SK-N-SH (cell line): ENCODE measurements at regions not wholly inside any gene's neighbourhood (a gene's known extent, or its start where the extent isn't known, plus 50 kb on each side); places are given as distances from the start of the nearest gene placed in this dataset.

Source experiments
- CTCF ChIA-PET: fragments of 300-600, 350-600 bp; formaldehyde crosslinking; extraction: SDS; loops from one replicate; lab custom pipeline; 2021; lab: Yijun Ruan, JAX
- POLR2A ChIA-PET: fragments of 350-600 bp; sonication (Branson Sonifier 250); formaldehyde crosslinking; extraction: SDS; loops from one replicate; lab custom pipeline; 2020; ENCODE audit warnings: antibody characterized with exemption, inconsistent platforms; lab: Yijun Ruan, JAX
- DNase-seq: peaks from one replicate; pipeline ENCODE4 v3.0.0; 2012
- H2AFZ ChIP-seq: fragments of 200-600 bp; sonication (generic); 2 replicates; pipeline ENCODE4 v1.8.1; 2016; ENCODE audit warnings: antibody characterized with exemption, mild to moderate bottlenecking, low read depth
- H3F3A ChIP-seq: fragments of 200-600 bp; sonication (generic); replicated peaks from 2 replicates; pipeline ENCODE3; 2016; ENCODE audit warnings: antibody characterized with exemption, mild to moderate bottlenecking; ENCODE audit not compliant: insufficient read depth
- H3K27ac ChIP-seq, 2 experiments: fragments of 200-500 bp in 1 of 2; fragments of 200-600 bp in 1 of 2; sonication (Bioruptor generic) in 1 of 2; sonication (generic), shearing (Covaris generic) in 1 of 2; 2 replicates each; pipeline versions ENCODE4 v1.5.1 to v1.6.1; 2014 to 2016; ENCODE audit warnings: low read depth in 2 of 2, inconsistent platforms in 1 of 2, low read length in 1 of 2, mild to moderate bottlenecking in 1 of 2, mixed read lengths in 1 of 2
- H3K27me3 ChIP-seq: fragments of 200-600 bp; sonication (generic), shearing (Covaris generic); 2 replicates; pipeline ENCODE4 v1.6.1; 2016; ENCODE audit warnings: mixed run types; ENCODE audit not compliant: insufficient read depth
- H3K36me3 ChIP-seq, 2 experiments: fragments of 200-500 bp in 1 of 2; fragments of 200-600 bp in 1 of 2; sonication (Bioruptor generic) in 1 of 2; sonication (generic) in 1 of 2; replicated peaks in 1 of 2; 2 replicates each; pipeline versions ENCODE3 to v1.5.1; 2014 to 2016; ENCODE audit warnings: low read length in 1 of 2, mild to moderate bottlenecking in 1 of 2; ENCODE audit not compliant: insufficient read depth in 2 of 2, control insufficient read depth in 1 of 2
- H3K4me1 ChIP-seq, 2 experiments: fragments of 200-500 bp in 1 of 2; fragments of 200-600 bp in 1 of 2; sonication (Bioruptor generic) in 1 of 2; sonication (generic), shearing (Covaris generic) in 1 of 2; 2 replicates each; pipeline versions ENCODE4 v1.5.1 to v1.6.1; 2014 to 2016; ENCODE audit warnings: low read depth in 1 of 2, low read length in 1 of 2, mixed run types in 1 of 2; ENCODE audit not compliant: insufficient read depth in 2 of 2, control insufficient read depth in 1 of 2
- H3K4me2 ChIP-seq: fragments of 200-600 bp; sonication (generic), shearing (Covaris generic); 2 replicates; pipeline ENCODE4 v1.6.1; 2017; ENCODE audit warnings: mixed run types
- H3K4me3 ChIP-seq, 2 experiments: fragments of 200-500 bp in 1 of 2; fragments of 200-600 bp in 1 of 2; sonication (Bioruptor generic) in 1 of 2; sonication (generic), shearing (Covaris generic) in 1 of 2; 2 replicates each; pipeline versions ENCODE4 v1.5.1 to v1.8.1; 2014 to 2016; ENCODE audit warnings: low read depth in 2 of 2, inconsistent platforms in 1 of 2, low read length in 1 of 2, mild to moderate bottlenecking in 1 of 2, mixed read lengths in 1 of 2, moderate library complexity in 1 of 2
- H3K79me2 ChIP-seq: fragments of 200-600 bp; sonication (generic); 2 replicates; pipeline ENCODE4 v1.8.1; 2017; ENCODE audit warnings: mild to moderate bottlenecking; ENCODE audit not compliant: insufficient read depth
- H3K9ac ChIP-seq: fragments of 200-600 bp; sonication (generic); 2 replicates; pipeline ENCODE4 v1.6.1; 2017; ENCODE audit warnings: mixed run types
- H3K9me2 ChIP-seq: fragments of 200-600 bp; sonication (generic); 2 replicates; pipeline ENCODE4 v1.6.1; 2017; ENCODE audit warnings: mixed run types
- H3K9me3 ChIP-seq: fragments of 200-600 bp; sonication (generic); 2 replicates; pipeline ENCODE4 v1.6.1; 2017; ENCODE audit warnings: mixed run types, mild to moderate bottlenecking, moderate library complexity
- H4K20me1 ChIP-seq: fragments of 200-600 bp; sonication (generic); 2 replicates; pipeline ENCODE4 v1.6.1; 2017; ENCODE audit warnings: mild to moderate bottlenecking, mixed run types; ENCODE audit not compliant: insufficient read depth
- ELF1 ChIP-seq: IDR thresholded peaks from 2 replicates; pipeline ENCODE4 v1.4.0; 2012
- GABPA ChIP-seq: IDR thresholded peaks from 2 replicates; pipeline ENCODE4 v1.4.0; 2012; ENCODE audit warnings: low read depth, mild to moderate bottlenecking
- JUND ChIP-seq: IDR thresholded peaks from 2 replicates; pipeline ENCODE4 v1.4.0; 2012
- MEF2A ChIP-seq: IDR thresholded peaks from 2 replicates; pipeline ENCODE4 v1.4.0; 2012; ENCODE audit warnings: low read depth, borderline replicate concordance
- MXI1 ChIP-seq: IDR thresholded peaks from 2 replicates; pipeline ENCODE4 v1.6.1; 2012; ENCODE audit warnings: mild to moderate bottlenecking, low read depth, low read length, improper control_type of control experiment
- NFIC ChIP-seq: IDR thresholded peaks from 2 replicates; pipeline ENCODE4 v1.4.0; 2012; ENCODE audit warnings: borderline replicate concordance
- NRF1 ChIP-seq: IDR thresholded peaks from 2 replicates; pipeline ENCODE4 v1.6.1; 2012; ENCODE audit warnings: low read depth, mild to moderate bottlenecking, low read length
- POLR2AphosphoS5 ChIP-seq: IDR thresholded peaks from 2 replicates; pipeline ENCODE4 v1.6.1; 2012; ENCODE audit warnings: low read depth, low read length
- RXRA ChIP-seq: IDR thresholded peaks from 2 replicates; pipeline ENCODE4 v1.4.0; 2012; ENCODE audit warnings: low read depth, mild to moderate bottlenecking, borderline replicate concordance
- YY1 ChIP-seq: IDR thresholded peaks from 2 replicates; pipeline ENCODE4 v1.4.0; 2012; ENCODE audit warnings: low read depth, mild to moderate bottlenecking
- WGBS: methylation state at CpG from one replicate; pipeline ENCODE4 v1.1.6; 2017; ENCODE audit warnings: low lambda C conversion rate; 5-methylcytosine and 5-hydroxymethylcytosine counted together
- TF ChIP-seq, protein P1 (sequence below): IDR thresholded peaks from 2 replicates; pipeline ENCODE4 v1.4.0; 2012; ENCODE audit warnings: low read depth
- TF ChIP-seq, protein P2 (sequence below): IDR thresholded peaks from 2 replicates; pipeline ENCODE4 v1.4.0; 2012; ENCODE audit warnings: low read depth, borderline replicate concordance
- TF ChIP-seq, protein P3 (sequence below): fragments of 150-350 bp; IDR thresholded peaks from 2 replicates; pipeline ENCODE4 v1.6.1; 2016; ENCODE audit warnings: mild to moderate bottlenecking, low read depth, low read length
- TF ChIP-seq, protein P4 (sequence below): fragments of 200-600 bp; sonication (generic); IDR thresholded peaks from 2 replicates; pipeline ENCODE4 v1.6.1; 2017; ENCODE audit warnings: antibody characterized with exemption, mild to moderate bottlenecking, moderate library complexity
- TF ChIP-seq, protein P5 (sequence below): fragments of 150-350 bp; IDR thresholded peaks from 2 replicates; pipeline ENCODE4 v1.6.1; 2017; ENCODE audit warnings: antibody characterized with exemption, low read length, low read depth, borderline replicate concordance

DNA sequence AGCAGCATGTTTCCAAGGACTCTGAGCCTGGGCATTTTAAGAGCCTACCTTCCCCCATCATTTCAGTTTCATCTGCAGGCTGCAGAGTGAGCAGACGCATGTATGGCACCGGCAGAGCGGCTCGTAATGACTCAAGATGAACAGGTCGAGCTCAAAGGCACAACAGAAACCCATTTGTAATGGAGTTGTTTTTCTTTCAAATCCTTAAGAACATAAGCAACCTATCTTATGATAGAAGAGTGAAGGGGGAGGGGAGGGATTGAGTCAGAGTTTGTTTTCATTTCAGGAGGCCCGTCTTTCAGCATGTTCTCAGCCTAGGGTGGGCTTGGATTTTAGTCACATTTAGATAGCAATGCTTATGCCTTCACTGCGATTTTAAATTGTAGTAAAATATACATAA, 54.9 kb upstream of the CISTR start (continued):
- TF ChIP-seq, protein P1, sequence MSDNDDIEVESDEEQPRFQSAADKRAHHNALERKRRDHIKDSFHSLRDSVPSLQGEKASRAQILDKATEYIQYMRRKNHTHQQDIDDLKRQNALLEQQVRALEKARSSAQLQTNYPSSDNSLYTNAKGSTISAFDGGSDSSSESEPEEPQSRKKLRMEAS: no peak
- TF ChIP-seq YY1 (no peak), JUND (no peak)

DNA sequence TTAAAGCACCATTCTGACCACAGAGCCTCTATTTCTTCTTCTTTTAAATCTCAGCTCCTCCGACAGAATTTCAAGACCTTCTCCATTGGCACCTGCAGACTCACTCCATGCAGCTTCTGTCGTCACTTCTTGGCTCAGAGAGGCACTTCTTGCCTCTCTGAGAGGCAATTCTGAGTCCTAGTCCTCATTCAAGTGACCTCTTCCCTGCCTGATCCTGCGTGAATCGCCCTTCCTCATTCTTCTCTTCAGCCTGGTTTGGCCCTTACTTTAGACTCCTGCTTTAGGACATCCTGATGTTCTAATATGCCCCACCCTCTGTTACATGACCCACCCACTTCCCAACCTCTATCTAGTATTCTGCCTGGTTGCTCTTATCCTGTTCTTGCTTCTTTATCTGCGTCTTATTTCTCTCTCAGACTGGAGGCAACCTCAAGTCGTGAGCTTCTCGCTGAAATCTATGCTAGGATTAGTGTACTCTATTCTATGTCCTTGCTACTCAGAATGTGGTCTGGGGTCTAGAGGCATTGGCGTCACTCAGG, 55.6 kb upstream of the CISTR start:
- TF ChIP-seq, protein P2, sequence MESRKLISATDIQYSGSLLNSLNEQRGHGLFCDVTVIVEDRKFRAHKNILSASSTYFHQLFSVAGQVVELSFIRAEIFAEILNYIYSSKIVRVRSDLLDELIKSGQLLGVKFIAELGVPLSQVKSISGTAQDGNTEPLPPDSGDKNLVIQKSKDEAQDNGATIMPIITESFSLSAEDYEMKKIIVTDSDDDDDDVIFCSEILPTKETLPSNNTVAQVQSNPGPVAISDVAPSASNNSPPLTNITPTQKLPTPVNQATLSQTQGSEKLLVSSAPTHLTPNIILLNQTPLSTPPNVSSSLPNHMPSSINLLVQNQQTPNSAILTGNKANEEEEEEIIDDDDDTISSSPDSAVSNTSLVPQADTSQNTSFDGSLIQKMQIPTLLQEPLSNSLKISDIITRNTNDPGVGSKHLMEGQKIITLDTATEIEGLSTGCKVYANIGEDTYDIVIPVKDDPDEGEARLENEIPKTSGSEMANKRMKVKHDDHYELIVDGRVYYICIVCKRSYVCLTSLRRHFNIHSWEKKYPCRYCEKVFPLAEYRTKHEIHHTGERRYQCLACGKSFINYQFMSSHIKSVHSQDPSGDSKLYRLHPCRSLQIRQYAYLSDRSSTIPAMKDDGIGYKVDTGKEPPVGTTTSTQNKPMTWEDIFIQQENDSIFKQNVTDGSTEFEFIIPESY: no peak
- TF ChIP-seq POLR2AphosphoS5 (no peak), ELF1 (no peak), GABPA (no peak), NRF1 (no peak)
- TF ChIP-seq, protein P1: no peak
- Histone ChIP-seq H3K79me2 (no peaks in the 10 kb centered on the region), H3K9me3 (no peaks in the 10 kb centered on the region), H3K27ac (no peak overlapping the region), H3K9me2 (no peaks in the 10 kb centered on the region), H3K4me2 (no peak overlapping the region), H3K9ac (no peak overlapping the region), H3K4me1 (no peaks in the 10 kb centered on the region), H3F3A (no peaks in the 10 kb centered on the region), H3K4me3 (no peak overlapping the region), H3K36me3 (no peaks in the 10 kb centered on the region), H4K20me1 (no peaks in the 10 kb centered on the region), H2AFZ (no peak overlapping the region), H3K27me3 (peaks cover 69% of the 10 kb centered on the region; the same call in 1 of the 2 replicates)
- POLR2A ChIA-PET: no interaction called here
- 13% methylated on average over 8 of the region's 8 CpGs for WGBS
- DNase-seq: no peak
- CTCF ChIA-PET: interaction anchor here (1.0 kb wide), 1 partner anchor 28 kb away, joined by 3 read pairs; no protein-coding TSS in a partner anchor

DNA sequence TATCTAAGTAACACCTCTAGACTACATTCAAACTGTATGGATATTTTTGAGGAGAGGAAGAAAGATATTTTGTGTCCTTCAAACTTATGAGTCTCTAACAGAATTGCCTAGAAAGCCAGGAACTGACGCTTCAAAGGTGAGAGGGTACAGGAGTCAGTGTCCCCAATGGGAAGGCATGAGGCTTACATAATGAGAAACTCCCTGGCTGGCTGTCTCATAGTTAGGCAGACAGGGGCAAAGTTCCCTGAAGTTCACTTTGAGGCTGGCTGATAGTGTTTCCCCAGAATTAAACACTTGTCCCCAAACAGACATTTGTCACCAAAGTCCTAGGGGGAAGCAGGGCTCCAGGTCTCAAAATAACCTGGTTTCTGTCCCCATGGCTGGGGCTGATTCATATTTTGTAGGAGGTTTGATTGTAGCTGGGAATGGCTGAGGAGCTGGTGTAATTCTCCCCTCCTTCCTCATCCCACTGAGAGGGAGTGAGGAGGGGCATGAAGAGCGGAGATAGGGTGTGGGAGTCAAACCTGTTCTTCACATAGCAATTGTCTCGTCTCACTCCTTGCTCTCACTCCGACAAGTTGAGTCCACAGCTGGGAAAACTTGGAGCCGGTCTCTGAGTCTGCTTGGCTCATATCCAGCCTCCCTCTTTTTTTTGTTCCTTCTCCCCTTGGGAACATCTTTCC, 56.4 kb upstream of the CISTR start:
- no peaks in the 10 kb centered on the region for H4K20me1 ChIP-seq
- H3F3A ChIP-seq: no peaks in the 10 kb centered on the region
- H3K4me2 ChIP-seq: no peak overlapping the region
- POLR2A ChIA-PET: no interaction called here
- H3K9me2 ChIP-seq: no peaks in the 10 kb centered on the region
- H3K4me1 ChIP-seq: no peaks in the 10 kb centered on the region
- no peak overlapping the region for H2AFZ ChIP-seq
- WGBS: 29% methylated on average over 5 of the region's 5 CpGs
- DNase-seq: no peak
- H3K4me3 ChIP-seq: no peak overlapping the region
- H3K27me3 ChIP-seq: peaks cover 61% of the 10 kb centered on the region; the same call in 1 of the 2 replicates
- no peak overlapping the region for H3K9ac ChIP-seq
- no peaks in the 10 kb centered on the region for H3K9me3 ChIP-seq
- no peaks in the 10 kb centered on the region for H3K79me2 ChIP-seq
- CTCF ChIA-PET: no interaction called here
- no peak overlapping the region for H3K27ac ChIP-seq
- H3K36me3 ChIP-seq: no peaks in the 10 kb centered on the region
- TF ChIP-seq RXRA: no peak
- no peak for TF ChIP-seq GABPA
- no peak for TF ChIP-seq ELF1
- TF ChIP-seq, protein P3, sequence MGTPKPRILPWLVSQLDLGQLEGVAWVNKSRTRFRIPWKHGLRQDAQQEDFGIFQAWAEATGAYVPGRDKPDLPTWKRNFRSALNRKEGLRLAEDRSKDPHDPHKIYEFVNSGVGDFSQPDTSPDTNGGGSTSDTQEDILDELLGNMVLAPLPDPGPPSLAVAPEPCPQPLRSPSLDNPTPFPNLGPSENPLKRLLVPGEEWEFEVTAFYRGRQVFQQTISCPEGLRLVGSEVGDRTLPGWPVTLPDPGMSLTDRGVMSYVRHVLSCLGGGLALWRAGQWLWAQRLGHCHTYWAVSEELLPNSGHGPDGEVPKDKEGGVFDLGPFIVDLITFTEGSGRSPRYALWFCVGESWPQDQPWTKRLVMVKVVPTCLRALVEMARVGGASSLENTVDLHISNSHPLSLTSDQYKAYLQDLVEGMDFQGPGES: no peak
- TF ChIP-seq, protein P4, sequence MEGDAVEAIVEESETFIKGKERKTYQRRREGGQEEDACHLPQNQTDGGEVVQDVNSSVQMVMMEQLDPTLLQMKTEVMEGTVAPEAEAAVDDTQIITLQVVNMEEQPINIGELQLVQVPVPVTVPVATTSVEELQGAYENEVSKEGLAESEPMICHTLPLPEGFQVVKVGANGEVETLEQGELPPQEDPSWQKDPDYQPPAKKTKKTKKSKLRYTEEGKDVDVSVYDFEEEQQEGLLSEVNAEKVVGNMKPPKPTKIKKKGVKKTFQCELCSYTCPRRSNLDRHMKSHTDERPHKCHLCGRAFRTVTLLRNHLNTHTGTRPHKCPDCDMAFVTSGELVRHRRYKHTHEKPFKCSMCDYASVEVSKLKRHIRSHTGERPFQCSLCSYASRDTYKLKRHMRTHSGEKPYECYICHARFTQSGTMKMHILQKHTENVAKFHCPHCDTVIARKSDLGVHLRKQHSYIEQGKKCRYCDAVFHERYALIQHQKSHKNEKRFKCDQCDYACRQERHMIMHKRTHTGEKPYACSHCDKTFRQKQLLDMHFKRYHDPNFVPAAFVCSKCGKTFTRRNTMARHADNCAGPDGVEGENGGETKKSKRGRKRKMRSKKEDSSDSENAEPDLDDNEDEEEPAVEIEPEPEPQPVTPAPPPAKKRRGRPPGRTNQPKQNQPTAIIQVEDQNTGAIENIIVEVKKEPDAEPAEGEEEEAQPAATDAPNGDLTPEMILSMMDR: no peak
- TF ChIP-seq MXI1: no peak
- TF ChIP-seq, protein P2: no peak
- TF ChIP-seq NFIC: no peak
- TF ChIP-seq NRF1: no peak
- TF ChIP-seq MEF2A: no peak
- TF ChIP-seq, protein P5, sequence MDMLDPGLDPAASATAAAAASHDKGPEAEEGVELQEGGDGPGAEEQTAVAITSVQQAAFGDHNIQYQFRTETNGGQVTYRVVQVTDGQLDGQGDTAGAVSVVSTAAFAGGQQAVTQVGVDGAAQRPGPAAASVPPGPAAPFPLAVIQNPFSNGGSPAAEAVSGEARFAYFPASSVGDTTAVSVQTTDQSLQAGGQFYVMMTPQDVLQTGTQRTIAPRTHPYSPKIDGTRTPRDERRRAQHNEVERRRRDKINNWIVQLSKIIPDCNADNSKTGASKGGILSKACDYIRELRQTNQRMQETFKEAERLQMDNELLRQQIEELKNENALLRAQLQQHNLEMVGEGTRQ: no peak
